Neuronal stem cell (in vitro differentiated cells): ENCODE measurements at regions not wholly inside any gene's neighbourhood (a gene's known extent, or its start where the extent isn't known, plus 50 kb on each side); places are given as distances from the start of the nearest gene placed in this dataset.

Experiments used
- DNase-seq: peaks from one replicate; pipeline ENCODE4 v3.0.0-alpha.2; 2013; ENCODE audit warnings: low spot score
- H2AFZ ChIP-seq: one replicate; pipeline ENCODE4 v1.6.1; 2013; ENCODE audit warnings: mild to moderate bottlenecking, low read length, inconsistent platforms
- H2AK5ac ChIP-seq: 2 replicates; pipeline ENCODE4 v1.6.1; 2013; ENCODE audit warnings: low read depth, mild to moderate bottlenecking, inconsistent platforms, low read length, moderate library complexity, mixed read lengths
- H2BK120ac ChIP-seq: 2 replicates; pipeline ENCODE4 v1.6.1; 2013; ENCODE audit warnings: low read depth, mild to moderate bottlenecking, inconsistent platforms, low read length, moderate library complexity, mixed read lengths
- H2BK12ac ChIP-seq: one replicate; pipeline ENCODE4 v1.6.1; 2013; ENCODE audit warnings: low read length, inconsistent platforms
- H2BK15ac ChIP-seq: 2 replicates; pipeline ENCODE4 v1.6.1; 2013; ENCODE audit warnings: mild to moderate bottlenecking, low read length, inconsistent platforms, mixed read lengths
- H2BK5ac ChIP-seq: one replicate; pipeline ENCODE4 v1.6.1; 2013; ENCODE audit warnings: inconsistent platforms, mild to moderate bottlenecking, low read length, moderate library complexity
- H3K14ac ChIP-seq: one replicate; pipeline ENCODE4 v1.6.1; 2013; ENCODE audit warnings: low read length, inconsistent platforms
- H3K18ac ChIP-seq: 2 replicates; pipeline ENCODE4 v1.6.1; 2013; ENCODE audit warnings: low read length, inconsistent platforms
- H3K23ac ChIP-seq: 2 replicates; pipeline ENCODE4 v1.6.1; 2013; ENCODE audit warnings: low read depth, mild to moderate bottlenecking, mixed read lengths, low read length, inconsistent platforms; ENCODE audit not compliant: poor library complexity
- H3K27ac ChIP-seq: replicated peaks from 3 replicates; pipeline ENCODE4 v1.5.1; 2013; ENCODE audit warnings: low read length, inconsistent platforms
- H3K27me3 ChIP-seq, 3 experiments: 2 replicates each; pipeline ENCODE4 v1.6.1; 2013; ENCODE audit warnings: low read length in 3 of 3, mild to moderate bottlenecking in 2 of 3, inconsistent platforms in 1 of 3, low read depth in 1 of 3, mixed read lengths in 1 of 3, moderate library complexity in 1 of 3; ENCODE audit not compliant: control insufficient read depth in 3 of 3, insufficient read depth in 3 of 3
- H3K36me3 ChIP-seq, 2 donors: replicated peaks in 1 of 2; 2 replicates each; pipeline ENCODE4 v1.6.1; 2013; ENCODE audit warnings: low read length in 2 of 2; ENCODE audit not compliant: control insufficient read depth in 2 of 2, insufficient read depth in 2 of 2
- H3K4ac ChIP-seq: 2 replicates; pipeline ENCODE4 v1.6.1; 2013; ENCODE audit warnings: inconsistent platforms, mild to moderate bottlenecking, low read length, moderate library complexity
- H3K4me1 ChIP-seq, 2 donors: 1 replicate in 1 of 2; 2 replicates in 1 of 2; pipeline ENCODE4 v1.6.1; 2013; ENCODE audit warnings: low read length in 2 of 2, low read depth in 1 of 2; ENCODE audit not compliant: control insufficient read depth in 2 of 2, insufficient read depth in 1 of 2
- H3K4me2 ChIP-seq: one replicate; pipeline ENCODE4 v1.6.1; 2013; ENCODE audit warnings: mild to moderate bottlenecking, low read length, inconsistent platforms; ENCODE audit not compliant: insufficient read depth, poor library complexity, severe bottlenecking
- H3K4me3 ChIP-seq, 2 donors: 2 replicates each; pipeline ENCODE4 v1.5.1; 2013; ENCODE audit warnings: low read length in 2 of 2, mild to moderate bottlenecking in 2 of 2, inconsistent platforms in 1 of 2, moderate library complexity in 1 of 2
- H3K79me1 ChIP-seq: one replicate; pipeline ENCODE4 v1.6.1; 2013; ENCODE audit warnings: low read depth, mild to moderate bottlenecking, inconsistent platforms, low read length, moderate library complexity
- H3K9ac ChIP-seq: one replicate; pipeline ENCODE4 v1.6.1; 2013; ENCODE audit warnings: mild to moderate bottlenecking, low read depth, low read length, inconsistent platforms; ENCODE audit not compliant: poor library complexity
- H3K9me3 ChIP-seq, 2 donors: replicated peaks in 1 of 2; 2 replicates each; pipeline versions ENCODE3 to v1.6.1; 2013; ENCODE audit warnings: low read length in 2 of 2, mild to moderate bottlenecking in 2 of 2, inconsistent platforms in 1 of 2, low read depth in 1 of 2, mixed read lengths in 1 of 2, moderate library complexity in 1 of 2; ENCODE audit not compliant: control insufficient read depth in 2 of 2, insufficient read depth in 1 of 2
- H4K8ac ChIP-seq: one replicate; pipeline ENCODE4 v1.6.1; 2013; ENCODE audit warnings: low read depth, mild to moderate bottlenecking, inconsistent platforms, low read length, moderate library complexity
- H4K91ac ChIP-seq: one replicate; pipeline ENCODE4 v1.6.1; 2013; ENCODE audit warnings: low read length, low read depth, mild to moderate bottlenecking, inconsistent platforms; ENCODE audit not compliant: poor library complexity
- WGBS, 2 donors: extraction: QIAGEN DNeasy Blood & Tissue Kit; methylation state at CpG; one replicate each; pipeline ENCODE4 v1.1.7; 2013; ENCODE audit warnings: missing lambda C conversion rate in 2 of 2, mixed read lengths in 1 of 2; ENCODE audit not compliant: insufficient read length in 2 of 2, insufficient replicate concordance in 1 of 2; ENCODE audit errors: extremely low coverage in 2 of 2; 5-methylcytosine and 5-hydroxymethylcytosine counted together

DNA sequence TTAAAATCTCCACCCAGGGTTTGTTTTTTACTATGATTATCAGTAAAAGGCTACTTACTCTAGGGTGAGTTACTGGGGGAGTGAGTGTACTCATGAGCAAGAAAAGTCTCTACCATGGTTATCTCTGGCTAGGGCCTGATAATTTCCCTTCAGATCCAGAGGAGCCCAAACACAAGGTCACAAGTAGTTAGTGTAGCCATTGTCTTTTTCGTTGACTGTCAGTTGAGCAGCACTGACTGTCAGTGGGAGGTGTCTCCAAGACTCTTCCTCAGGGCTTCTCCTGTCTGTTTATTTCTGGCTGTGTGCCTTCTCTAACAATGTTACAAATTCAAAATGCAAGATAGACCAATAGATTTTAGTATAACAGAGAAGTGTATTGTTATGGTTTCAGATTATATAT, 181.2 kb upstream of the MIS18BP1 start:
- no peak overlapping the region for H3K4me3 ChIP-seq
- H4K91ac ChIP-seq, result no peak overlapping the region
- no peak overlapping the region for H2AK5ac ChIP-seq
- DNase-seq, result no peak
- no peak overlapping the region for H2AFZ ChIP-seq
- no peak overlapping the region for H3K14ac ChIP-seq
- no peaks in the 10 kb centered on the region for H3K36me3 ChIP-seq
- H3K18ac ChIP-seq, result no peak overlapping the region
- no peak overlapping the region for H2BK5ac ChIP-seq
- H3K4me1 ChIP-seq, result no peaks in the 10 kb centered on the region
- H3K9ac ChIP-seq, result no peak overlapping the region
- no peak overlapping the region for H3K4ac ChIP-seq
- no peaks in the 10 kb centered on the region for H3K9me3 ChIP-seq
- H3K23ac ChIP-seq, result no peak overlapping the region
- H2BK15ac ChIP-seq, result no peak overlapping the region
- H3K79me1 ChIP-seq, result peaks cover 2% of the 10 kb centered on the region
- H3K27me3 ChIP-seq, result no peaks in the 10 kb centered on the region
- WGBS, 2 donors, result no CpG with 5 or more reads among the region's 1 CpG
- H2BK12ac ChIP-seq, result no peak overlapping the region
- no peak overlapping the region for H3K4me2 ChIP-seq
- H2BK120ac ChIP-seq, result no peak overlapping the region
- H3K27ac ChIP-seq, result no peak overlapping the region
- no peak overlapping the region for H4K8ac ChIP-seq

GRCh38 chr14:45426685-45427282, 173.8 kb upstream of the MIS18BP1 start:
- no peak overlapping the region for H3K4ac ChIP-seq
- DNase-seq, result peak; percentile 39
- no peak overlapping the region for H2BK15ac ChIP-seq
- no CpG with 5 or more reads among the region's 2 CpGs for WGBS, 2 donors
- H2AK5ac ChIP-seq, result no peak overlapping the region
- no peak overlapping the region for H3K4me2 ChIP-seq
- no peak overlapping the region for H4K91ac ChIP-seq
- no peak overlapping the region for H2AFZ ChIP-seq
- H3K9me3 ChIP-seq, result no peaks in the 10 kb centered on the region
- no peak overlapping the region for H3K18ac ChIP-seq
- H3K4me3 ChIP-seq, result no peak overlapping the region
- no peaks in the 10 kb centered on the region for H3K79me1 ChIP-seq
- no peak overlapping the region for H3K27ac ChIP-seq
- H2BK12ac ChIP-seq, result no peak overlapping the region
- no peaks in the 10 kb centered on the region for H3K27me3 ChIP-seq
- H3K36me3 ChIP-seq, result no peaks in the 10 kb centered on the region
- H3K4me1 ChIP-seq, result no peaks in the 10 kb centered on the region
- H2BK5ac ChIP-seq, result no peak overlapping the region
- H3K23ac ChIP-seq, result no peak overlapping the region
- no peak overlapping the region for H3K9ac ChIP-seq
- no peak overlapping the region for H4K8ac ChIP-seq
- H3K14ac ChIP-seq, result no peak overlapping the region
- no peak overlapping the region for H2BK120ac ChIP-seq

DNA sequence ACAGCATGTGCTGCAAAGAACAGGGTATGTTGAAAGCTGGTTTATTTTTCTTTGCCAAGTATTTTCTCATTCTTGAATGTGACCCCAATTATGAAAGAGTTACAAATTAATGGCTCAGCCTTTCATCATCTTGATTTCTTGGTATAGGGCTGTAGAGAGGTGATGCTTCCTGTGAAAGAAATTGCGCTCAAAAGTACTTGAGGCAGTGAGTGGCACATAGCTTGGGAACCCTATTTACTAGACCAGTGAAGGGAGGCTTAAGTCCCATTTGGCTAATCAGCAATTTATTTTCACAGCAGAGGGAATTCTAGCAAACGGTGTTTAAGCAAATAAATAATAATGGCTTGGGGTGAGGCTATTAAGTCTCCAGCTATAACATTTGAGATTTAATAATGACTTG, 153.9 kb upstream of the MIS18BP1 start:
- no peak overlapping the region for H3K18ac ChIP-seq
- WGBS, 2 donors, result no CpG with 5 or more reads among the region's 2 CpGs
- H3K23ac ChIP-seq, result no peak overlapping the region
- H2BK5ac ChIP-seq, result no peak overlapping the region
- no peak overlapping the region for H2BK15ac ChIP-seq
- no peak overlapping the region for H2BK12ac ChIP-seq
- H3K9ac ChIP-seq, result no peak overlapping the region
- H3K36me3 ChIP-seq, result no peaks in the 10 kb centered on the region
- H3K27me3 ChIP-seq, result no peaks in the 10 kb centered on the region
- H4K8ac ChIP-seq, result no peak overlapping the region
- H3K4me3 ChIP-seq, result no peak overlapping the region
- H3K4me1 ChIP-seq, result no peaks in the 10 kb centered on the region
- no peak overlapping the region for H3K14ac ChIP-seq
- no peaks in the 10 kb centered on the region for H3K9me3 ChIP-seq
- no peak for DNase-seq
- no peaks in the 10 kb centered on the region for H3K79me1 ChIP-seq
- no peak overlapping the region for H2AFZ ChIP-seq
- no peak overlapping the region for H3K4me2 ChIP-seq
- no peak overlapping the region for H3K4ac ChIP-seq
- no peak overlapping the region for H2BK120ac ChIP-seq
- no peak overlapping the region for H4K91ac ChIP-seq
- no peak overlapping the region for H2AK5ac ChIP-seq
- H3K27ac ChIP-seq, result no peak overlapping the region

GRCh38 chr14:45400950-45401640, 148.1 kb upstream of the MIS18BP1 start:
- no peaks in the 10 kb centered on the region for H3K9me3 ChIP-seq
- no peak overlapping the region for H3K18ac ChIP-seq
- H3K27me3 ChIP-seq, result peaks cover 0 to 2% (median 0%) of the 10 kb centered on the region in 3 experiments
- H3K27ac ChIP-seq, result no peak overlapping the region
- no peak overlapping the region for H3K4me3 ChIP-seq
- H3K79me1 ChIP-seq, result no peaks in the 10 kb centered on the region
- no peak overlapping the region for H2BK12ac ChIP-seq
- no peak overlapping the region for H3K4me2 ChIP-seq
- no peak overlapping the region for H4K91ac ChIP-seq
- H2AFZ ChIP-seq, result no peak overlapping the region
- H3K23ac ChIP-seq, result no peak overlapping the region
- H4K8ac ChIP-seq, result no peak overlapping the region
- H2AK5ac ChIP-seq, result no peak overlapping the region
- DNase-seq, result no peak
- no peaks in the 10 kb centered on the region for H3K36me3 ChIP-seq
- H2BK120ac ChIP-seq, result no peak overlapping the region
- no CpG with 5 or more reads among the region's 4 CpGs for WGBS, 2 donors
- H3K9ac ChIP-seq, result no peak overlapping the region
- no peak overlapping the region for H3K14ac ChIP-seq
- H3K4me1 ChIP-seq, result no peaks in the 10 kb centered on the region
- no peak overlapping the region for H3K4ac ChIP-seq
- no peak overlapping the region for H2BK15ac ChIP-seq
- H2BK5ac ChIP-seq, result no peak overlapping the region
